T1000 (cell line): ENCODE measurements at regions not wholly inside any gene's neighbourhood (a gene's known extent, or its start where the extent isn't known, plus 50 kb on each side); places are given as distances from the start of the nearest gene placed in this dataset.

Experiments
- DNase-seq: peaks from one replicate; lab custom pipeline; 2025; ENCODE audit warnings: mixed read lengths; lab: John Stamatoyannopoulos, UW

GRCh38 chr7:52980129-52980528 lies 55.3 kb upstream of the POM121L12 start:
- no peak for DNase-seq

- no peak for DNase-seq
These were observed 62.3 kb upstream of the POM121L12 start for GRCh38 chr7:52973126-52973525.

GRCh38 chr7:52962402-52963076 lies 72.9 kb upstream of the POM121L12 start:
- no peak for DNase-seq

- DNase-seq: no peak
These were observed 74.3 kb upstream of the POM121L12 start for GRCh38 chr7:52961084-52961483.

- no peak for DNase-seq
These were observed 75.4 kb upstream of the POM121L12 start for GRCh38 chr7:52959878-52960660.

- no peak for DNase-seq
These were observed 76.1 kb upstream of the POM121L12 start for GRCh38 chr7:52959336-52959735.

- no peak for DNase-seq
These were observed 76.8 kb upstream of the POM121L12 start for GRCh38 chr7:52958621-52959140.

GRCh38 chr7:52956379-52956915 lies 79.0 kb upstream of the POM121L12 start:
- no peak for DNase-seq

- no peak for DNase-seq
These were observed 79.9 kb upstream of the POM121L12 start for GRCh38 chr7:52955522-52955921.

- no peak for DNase-seq
These were observed 90.5 kb upstream of the POM121L12 start for GRCh38 chr7:52944921-52945320.

- DNase-seq: no peak
These were observed 95.0 kb upstream of the POM121L12 start for GRCh38 chr7:52940481-52940880.

GRCh38 chr7:52938455-52939133 lies 96.8 kb upstream of the POM121L12 start:
- DNase-seq: no peak

GRCh38 chr7:52936750-52937149 lies 98.7 kb upstream of the POM121L12 start:
- DNase-seq: no peak

- DNase-seq: no peak
These were observed 106.8 kb upstream of the POM121L12 start for GRCh38 chr7:52928591-52928990.

- DNase-seq: no peak
These were observed 110.1 kb upstream of the POM121L12 start for GRCh38 chr7:52925332-52925731.

GRCh38 chr7:52920977-52921376 lies 114.5 kb upstream of the POM121L12 start:
- DNase-seq: no peak

- DNase-seq: no peak
These were observed 117.4 kb upstream of the POM121L12 start for GRCh38 chr7:52917982-52918578.

GRCh38 chr7:52911795-52912194 lies 123.6 kb upstream of the POM121L12 start:
- DNase-seq: no peak

GRCh38 chr7:52911326-52911725 lies 124.1 kb upstream of the POM121L12 start:
- no peak for DNase-seq

GRCh38 chr7:52909935-52910334 lies 125.5 kb upstream of the POM121L12 start:
- no peak for DNase-seq

GRCh38 chr7:52909131-52909530 lies 126.3 kb upstream of the POM121L12 start:
- DNase-seq: no peak

- no peak for DNase-seq
These were observed 137.7 kb upstream of the POM121L12 start for GRCh38 chr7:52897713-52898112.
